ENCODE measurements at regions not wholly inside any gene's neighbourhood (a gene's known extent, or its start where the extent isn't known, plus 50 kb on each side); places are given as distances from the start of the nearest gene placed in this dataset.

- no peak for TF ChIP-seq CTCF (conservative IDR thresholded peaks at IDR 0.05; ENCODE audit: low read depth, low read length)
- no peak for TF ChIP-seq MAFK (IDR thresholded peaks at IDR 0.05; ENCODE audit: low read depth, low read length)
- no peak for TF ChIP-seq POLR2A (IDR thresholded peaks at IDR 0.05; ENCODE audit: low read depth, low read length)
- no peak for TF ChIP-seq RAD21 (IDR thresholded peaks at IDR 0.05; ENCODE audit: low read length)
- TF ChIP-seq ELK1 (IDR thresholded peaks at IDR 0.05; ENCODE audit: borderline replicate concordance, low read depth, low read length) = no peak
- no peak for TF ChIP-seq SMC3 (IDR thresholded peaks at IDR 0.05; ENCODE audit: low read depth, low read length)
- TF ChIP-seq RFX5 (IDR thresholded peaks at IDR 0.05; ENCODE audit: low read depth, low read length) = no peak
- no peak for TF ChIP-seq USF2 (IDR thresholded peaks at IDR 0.05; ENCODE audit: low read depth, low read length)
- TF ChIP-seq BHLHE40 (IDR thresholded peaks at IDR 0.05; ENCODE audit: low read depth, low read length) = no peak
- no peak for TF ChIP-seq MXI1 (IDR thresholded peaks at IDR 0.05; ENCODE audit: borderline replicate concordance, low read depth, low read length)
- TF ChIP-seq RCOR1 (IDR thresholded peaks at IDR 0.05; ENCODE audit: insufficient replicate concordance, low read length) = no peak
- no peak for TF ChIP-seq CHD1 (IDR thresholded peaks at IDR 0.05; ENCODE audit: low read depth, low read length)
- TF ChIP-seq FOS (IDR thresholded peaks at IDR 0.05; ENCODE audit: low read depth, low read length) = no peak
Measured at GRCh38 chr12:17950898-17951297, 139.1 kb downstream of the RERGL start.

Measured in IMR-90 (cell line).